Natural killer cell (primary cell): ENCODE measurements at regions not wholly inside any gene's neighbourhood (a gene's known extent, or its start where the extent isn't known, plus 50 kb on each side); places are given as distances from the start of the nearest gene placed in this dataset.

Source experiments
- ATAC-seq, 3 donors: fragments of 150-1000 bp in 2 of 3; fragments of 200-7000 bp in 1 of 3; cut with Tn5 transposase; 1 replicate in 1 of 3; 2 replicates in 2 of 3; pipeline ENCODE4 v1.10.0; 2021; ENCODE audit warnings: mild to moderate bottlenecking in 2 of 3, moderate library complexity in 2 of 3
- DNase-seq, 2 donors: peaks; one replicate each; pipeline versions ENCODE4 v3.0.0 to v3.0.0-alpha.2; 2013 to 2021; ENCODE audit warnings: mixed read lengths in 1 of 2
- H3K27ac ChIP-seq: one replicate; pipeline ENCODE4 v1.5.1; 2013; ENCODE audit warnings: mild to moderate bottlenecking, low read length
- H3K27me3 ChIP-seq: one replicate; pipeline ENCODE4 v1.6.1; 2013; ENCODE audit warnings: low read length; ENCODE audit not compliant: control insufficient read depth, insufficient read depth
- H3K36me3 ChIP-seq: one replicate; pipeline ENCODE4 v1.6.1; 2013; ENCODE audit warnings: low read length; ENCODE audit not compliant: control insufficient read depth, insufficient read depth
- H3K4me1 ChIP-seq: one replicate; pipeline ENCODE4 v1.6.1; 2013; ENCODE audit warnings: low read length; ENCODE audit not compliant: control insufficient read depth, insufficient read depth
- H3K4me3 ChIP-seq: one replicate; pipeline ENCODE4 v1.5.1; 2013; ENCODE audit warnings: low read length
- H3K9me3 ChIP-seq: one replicate; pipeline ENCODE4 v1.6.1; 2013; ENCODE audit warnings: low read length; ENCODE audit not compliant: control insufficient read depth, insufficient read depth
- H3K27ac Mint-ChIP-seq, 2 donors: one replicate each; pipeline ENCODE4 v1.8.0; 2022; ENCODE audit warnings: mild to moderate bottlenecking in 2 of 2, mixed read lengths in 2 of 2, moderate library complexity in 1 of 2
- H3K27me3 Mint-ChIP-seq, 2 donors: one replicate each; pipeline ENCODE4 v1.8.0; 2022; ENCODE audit warnings: low read depth in 2 of 2, mixed read lengths in 2 of 2
- H3K36me3 Mint-ChIP-seq: one replicate; pipeline ENCODE4 v1.8.0; 2022; ENCODE audit warnings: mixed read lengths
- H3K4me1 Mint-ChIP-seq, 2 donors: one replicate each; pipeline ENCODE4 v1.8.0; 2022; ENCODE audit warnings: mixed read lengths in 2 of 2
- H3K4me3 Mint-ChIP-seq: one replicate; pipeline ENCODE4 v1.8.0; 2022; ENCODE audit warnings: mild to moderate bottlenecking, moderate library complexity, mixed read lengths
- H3K9me3 Mint-ChIP-seq, 2 donors: one replicate each; pipeline ENCODE4 v1.8.0; 2022; ENCODE audit warnings: mixed read lengths in 2 of 2
- CTCF ChIP-seq: fragments of 200-600 bp; IDR thresholded peaks from one replicate; pipeline ENCODE4 v1.8.0; 2022; ENCODE audit warnings: antibody characterized with exemption
- WGBS: methylation state at CpG from one replicate; pipeline ENCODE4 v1.1.7; 2013; ENCODE audit warnings: missing lambda C conversion rate; ENCODE audit not compliant: insufficient coverage; 5-methylcytosine and 5-hydroxymethylcytosine counted together
- intact Hi-C: fragments of 100-400 bp; cut with micrococcal nuclease; formaldehyde crosslinking; loops from one replicate; pipeline ENCODE4 v1.14.2; 2022

- Mint-ChIP-seq H3K36me3 (peaks cover 11% of the 10 kb centered on the region), H3K4me1 (no peaks in the 10 kb centered on the region), H3K27me3 (peaks cover 10 to 12% of the 10 kb centered on the region in 2 donors), H3K9me3 (no peaks in the 10 kb centered on the region), H3K27ac (no peak overlapping the region), H3K4me3 (no peak overlapping the region)
- H3K36me3 ChIP-seq, result no peaks in the 10 kb centered on the region
- H3K27ac ChIP-seq, result no peak overlapping the region
- intact Hi-C loops, result no loop called here
- no peak for DNase-seq
- H3K4me3 ChIP-seq, result no peak overlapping the region
- TF ChIP-seq CTCF, result no peak
- H3K27me3 ChIP-seq, result peaks cover 4% of the 10 kb centered on the region
- no peaks in the 10 kb centered on the region for H3K9me3 ChIP-seq
- WGBS, result 85% methylated on average over 3 of the region's 3 CpGs
- H3K4me1 ChIP-seq, result no peaks in the 10 kb centered on the region
- no peak for ATAC-seq
Measured at GRCh38 chr6:163874784-163875183, 460.3 kb downstream of the QKI start.

- no peak for TF ChIP-seq CTCF
- Histone ChIP-seq H3K36me3 (no peaks in the 10 kb centered on the region), H3K27me3 (no peaks in the 10 kb centered on the region), H3K27ac (no peak overlapping the region), H3K9me3 (no peaks in the 10 kb centered on the region), H3K4me1 (no peaks in the 10 kb centered on the region), H3K4me3 (no peak overlapping the region)
- WGBS, result 90% methylated on average over 6 of the region's 6 CpGs
- no peak overlapping the region for H3K27ac Mint-ChIP-seq
- intact Hi-C loops, result no loop called here
- H3K4me3 Mint-ChIP-seq, result no peak overlapping the region
- no peak for ATAC-seq
- H3K36me3 Mint-ChIP-seq, result no peaks in the 10 kb centered on the region
- H3K4me1 Mint-ChIP-seq, result peaks cover 0 to 4% of the 10 kb centered on the region in 2 donors
- no peak for DNase-seq
- H3K9me3 Mint-ChIP-seq, result no peaks in the 10 kb centered on the region
- peaks cover 5 to 13% of the 10 kb centered on the region in 2 donors for H3K27me3 Mint-ChIP-seq
Measured at GRCh38 chr6:163872335-163872734, 457.8 kb downstream of the QKI start.

- H3K27ac ChIP-seq, result no peak overlapping the region
Measured at GRCh38 chr6:163871616-163872015, 457.1 kb downstream of the QKI start.

More at GRCh38 chr6:163871616-163872015, 457.1 kb downstream of the QKI start:
- Histone ChIP-seq H3K4me1 (no peaks in the 10 kb centered on the region), H3K27me3 (no peaks in the 10 kb centered on the region), H3K9me3 (no peaks in the 10 kb centered on the region), H3K36me3 (no peaks in the 10 kb centered on the region), H3K4me3 (no peak overlapping the region)
- peaks cover 11 to 16% of the 10 kb centered on the region in 2 donors for H3K27me3 Mint-ChIP-seq
- ATAC-seq, result no peak
- intact Hi-C loops, result no loop called here
- no CpG with 5 or more reads among the region's 1 CpG for WGBS
- no peaks in the 10 kb centered on the region for H3K36me3 Mint-ChIP-seq
- no peak for DNase-seq
- no peaks in the 10 kb centered on the region for H3K9me3 Mint-ChIP-seq
- no peak overlapping the region for H3K27ac Mint-ChIP-seq
- H3K4me1 Mint-ChIP-seq, result peaks cover 0 to 9% of the 10 kb centered on the region in 2 donors
- no peak for TF ChIP-seq CTCF
- H3K4me3 Mint-ChIP-seq, result no peak overlapping the region
